Erythroblast (primary cell): ENCODE measurements at regions not wholly inside any gene's neighbourhood (a gene's known extent, or its start where the extent isn't known, plus 50 kb on each side); places are given as distances from the start of the nearest gene placed in this dataset.

Experiments used
- GATA1 ChIP-seq: IDR thresholded peaks from 2 replicates; pipeline ENCODE4 v1.6.1; 2011; ENCODE audit warnings: low read depth, mild to moderate bottlenecking, control low read depth, low read length, moderate library complexity
- POLR2A ChIP-seq: IDR thresholded peaks from 2 replicates; pipeline ENCODE4 v1.6.1; 2011; ENCODE audit warnings: mild to moderate bottlenecking, low read length

GRCh38 chr3:87733671-87734367 lies 325.0 kb downstream of the CGGBP1 start:
- TF ChIP-seq POLR2A: no peak
- no peak for TF ChIP-seq GATA1
